GM04503 (cell line): ENCODE measurements at regions not wholly inside any gene's neighbourhood (a gene's known extent, or its start where the extent isn't known, plus 50 kb on each side); places are given as distances from the start of the nearest gene placed in this dataset.
A peak's percentile ranks its signal among the peaks of the same experiment; 100 is the strongest.
"Not testable (repeated sequence)": the region's sequence is repeated elsewhere in the genome, so short reads cannot be mapped to it uniquely, and the experiment has no call there.

ENCODE experiments used
- DNase-seq: peaks from one replicate; pipeline ENCODE4 v3.0.0-alpha.2; 2012; ENCODE audit warnings: low read depth

DNA sequence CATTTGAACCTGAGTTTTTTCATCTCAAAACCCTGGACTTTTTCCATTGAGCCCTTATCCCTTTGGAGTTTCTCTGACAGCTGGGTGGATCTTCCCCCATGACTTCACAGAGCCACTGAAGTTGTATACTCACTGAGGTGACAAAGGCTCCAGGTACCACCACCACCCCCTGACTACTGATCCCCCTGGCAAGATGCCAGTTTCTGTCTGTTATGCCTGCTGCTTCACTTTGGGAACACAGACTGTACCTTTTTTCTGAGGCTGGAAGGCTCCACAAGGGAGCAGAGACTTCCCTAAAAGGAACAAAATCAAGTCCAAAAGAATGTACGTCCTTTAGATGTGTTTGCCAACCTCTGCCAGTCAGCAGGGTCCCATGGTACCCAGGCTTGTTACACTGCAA, 160.3 kb upstream of the JADE1 start:
- no peak for DNase-seq

- no peak for DNase-seq
Observed at GRCh38 chr4:128648021-128648420, 161.5 kb upstream of the JADE1 start.

DNA sequence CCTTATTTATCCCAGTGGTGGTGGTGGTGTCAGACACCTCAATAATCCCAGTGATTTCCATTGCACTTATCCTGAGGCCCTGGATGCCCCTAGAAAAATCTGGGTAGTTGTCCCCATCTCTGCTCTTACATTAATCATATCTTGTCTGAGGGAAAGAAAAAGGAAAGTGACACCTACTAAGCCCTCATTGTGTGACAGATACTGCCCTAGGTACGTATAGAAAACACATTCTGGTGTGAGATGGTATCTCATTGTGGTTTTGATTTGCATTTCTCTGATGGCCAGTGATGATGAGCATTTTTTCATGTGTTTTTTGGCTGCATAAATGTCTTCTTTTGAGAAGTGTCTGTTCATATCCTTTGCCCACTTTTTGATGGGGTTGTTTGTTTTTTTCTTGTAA, 162.6 kb upstream of the JADE1 start:
- not testable (repeated sequence) for DNase-seq

- DNase-seq: not testable (repeated sequence)
Observed at GRCh38 chr4:128644693-128645654, 164.5 kb upstream of the JADE1 start.

- not testable (repeated sequence) for DNase-seq
Observed at GRCh38 chr4:128644107-128644506, 165.4 kb upstream of the JADE1 start.

DNA sequence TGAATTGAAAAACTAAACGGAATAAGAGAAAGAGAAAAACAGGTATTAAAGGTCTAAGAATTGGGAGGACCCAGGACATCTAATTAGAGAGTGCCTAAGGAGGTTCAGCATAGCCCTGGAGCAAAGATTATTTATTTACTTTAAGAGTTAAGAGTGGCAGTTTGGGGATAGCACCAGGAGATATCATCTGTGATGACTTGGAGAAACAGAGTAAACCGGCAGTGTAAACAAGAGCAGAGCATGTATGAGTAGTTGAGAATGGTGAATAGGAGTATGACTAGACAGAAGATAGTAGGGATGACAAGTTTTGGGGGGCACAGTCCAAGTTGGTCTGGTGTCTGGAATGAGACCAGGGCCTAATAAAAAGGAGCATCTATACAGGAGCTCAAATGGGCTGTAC, 167.9 kb upstream of the JADE1 start:
- DNase-seq: not testable (repeated sequence)

GRCh38 chr4:128639541-128640270, 169.8 kb upstream of the JADE1 start:
- DNase-seq: no peak

DNA sequence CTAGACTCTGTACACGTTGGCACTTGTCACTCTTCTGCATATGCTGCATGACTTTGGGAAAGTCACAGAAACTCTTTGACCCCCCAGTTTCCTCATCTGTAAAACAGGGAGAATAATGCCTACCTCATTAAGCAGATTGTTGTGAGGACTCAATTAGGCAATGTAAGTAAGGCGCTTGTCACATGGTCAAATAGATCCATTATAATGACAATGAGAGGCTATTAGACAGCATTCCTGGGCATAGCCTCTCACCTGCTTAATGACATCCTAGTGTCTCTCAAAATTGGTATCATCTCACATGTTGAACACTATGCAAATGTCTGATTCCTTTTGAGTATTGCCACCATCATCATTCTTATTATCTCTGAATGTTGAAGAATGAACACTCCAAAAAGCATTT, 172.6 kb upstream of the JADE1 start:
- no peak for DNase-seq

DNA sequence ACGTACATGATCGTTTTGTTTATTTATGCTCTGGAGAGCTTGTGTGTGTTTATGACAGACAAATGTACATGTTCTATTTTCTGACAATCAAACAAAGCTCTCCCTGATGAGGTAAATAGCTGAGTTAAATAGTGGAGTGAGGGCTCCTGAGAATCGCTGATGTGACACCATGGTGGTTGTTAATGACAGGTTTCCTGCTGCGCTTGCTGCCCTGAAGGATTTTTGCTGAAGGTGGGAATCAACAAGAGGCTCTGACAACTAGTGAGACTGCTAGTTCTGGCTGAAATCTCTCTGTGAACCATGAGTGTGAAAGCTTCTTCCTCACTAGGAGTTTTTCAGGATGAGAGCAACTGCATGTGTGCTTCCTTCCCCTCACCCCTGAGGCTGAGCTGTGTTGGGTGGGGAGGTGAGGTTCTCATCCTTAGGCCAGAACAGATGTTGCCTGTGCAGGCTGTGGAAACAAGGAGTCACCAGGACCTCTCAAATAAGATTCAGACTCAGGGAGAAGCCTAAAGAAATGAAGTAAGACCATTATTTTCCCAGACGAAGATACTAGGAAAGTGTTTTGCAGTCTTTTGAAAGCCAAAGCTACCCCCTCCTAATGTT, 173.4 kb upstream of the JADE1 start:
- no peak for DNase-seq

DNA sequence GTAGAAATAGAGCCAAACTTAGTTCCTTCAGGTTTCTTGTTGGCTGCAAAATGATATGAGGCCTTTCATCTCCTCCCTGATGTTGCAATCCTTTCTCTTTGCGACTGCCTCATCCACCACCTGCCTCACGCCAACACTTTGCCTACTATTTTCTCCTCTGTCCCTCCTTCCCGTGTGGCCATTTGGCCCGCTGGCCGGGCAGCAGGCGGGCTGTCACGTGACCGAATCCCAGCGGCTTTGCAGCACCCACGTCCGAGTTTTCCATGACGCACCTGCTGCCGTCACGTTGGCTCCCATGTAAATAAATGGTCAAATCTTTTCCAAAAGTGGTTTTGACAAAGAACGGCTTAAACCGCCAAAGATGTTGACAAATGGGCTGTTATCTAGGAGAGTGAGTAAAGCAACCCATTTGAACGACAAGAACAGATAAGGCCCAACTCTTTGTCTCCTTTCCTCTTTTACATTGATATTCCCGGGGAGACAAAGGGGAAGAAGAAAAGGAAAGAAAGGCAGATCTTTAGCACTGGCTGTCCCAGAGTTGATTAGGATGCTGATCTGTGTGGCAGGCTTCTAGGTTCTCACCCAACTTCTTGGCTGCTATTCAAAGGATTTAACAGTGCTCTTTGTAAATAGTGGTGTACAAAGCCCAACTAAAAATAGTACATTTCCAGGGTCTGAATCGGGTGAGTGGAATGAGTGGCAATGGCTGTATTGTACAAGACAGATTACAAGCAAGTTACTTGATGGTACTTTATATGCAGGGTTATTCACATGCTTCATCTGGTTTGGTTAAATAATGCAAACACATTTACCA, 174.2 kb upstream of the JADE1 start:
- DNase-seq: no peak

DNA sequence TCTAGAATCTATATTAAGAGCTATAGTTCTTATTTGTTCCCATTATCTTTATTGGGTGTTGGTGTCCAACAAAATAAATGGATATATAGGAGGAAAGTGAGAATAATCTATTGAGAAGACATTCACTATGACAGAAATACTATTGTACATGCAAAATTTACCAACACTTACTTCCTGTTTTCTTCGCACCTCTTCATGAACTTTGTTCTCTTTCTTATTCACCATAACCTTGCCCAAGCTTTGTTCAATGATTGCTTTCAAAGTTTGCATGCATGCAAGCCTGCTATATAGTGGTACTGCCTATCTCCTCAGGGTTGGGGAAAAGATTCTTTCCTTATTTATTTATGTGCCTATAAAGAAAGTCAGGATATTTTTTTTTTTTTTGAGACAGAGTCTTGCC, 176.4 kb upstream of the JADE1 start:
- no peak for DNase-seq

DNA sequence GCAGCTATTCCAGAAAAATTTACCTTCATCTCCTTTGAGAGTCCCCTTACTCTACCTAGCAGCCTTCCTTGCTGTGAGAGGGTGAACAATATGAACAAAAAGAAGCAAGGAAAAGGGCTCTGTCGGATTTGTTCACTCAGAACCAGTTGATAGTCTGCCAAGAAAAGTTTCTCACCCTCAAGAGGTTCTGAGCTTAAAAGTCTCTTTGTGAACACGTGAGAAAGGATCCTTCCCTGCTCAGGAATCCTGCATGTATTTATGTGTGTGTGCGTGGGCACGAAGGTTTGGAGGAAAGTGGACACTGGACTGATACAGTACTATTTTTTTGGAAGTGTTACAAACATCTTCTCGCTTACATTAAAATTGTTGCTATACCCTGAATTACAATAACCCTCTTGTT, 178.6 kb upstream of the JADE1 start:
- no peak for DNase-seq

DNA sequence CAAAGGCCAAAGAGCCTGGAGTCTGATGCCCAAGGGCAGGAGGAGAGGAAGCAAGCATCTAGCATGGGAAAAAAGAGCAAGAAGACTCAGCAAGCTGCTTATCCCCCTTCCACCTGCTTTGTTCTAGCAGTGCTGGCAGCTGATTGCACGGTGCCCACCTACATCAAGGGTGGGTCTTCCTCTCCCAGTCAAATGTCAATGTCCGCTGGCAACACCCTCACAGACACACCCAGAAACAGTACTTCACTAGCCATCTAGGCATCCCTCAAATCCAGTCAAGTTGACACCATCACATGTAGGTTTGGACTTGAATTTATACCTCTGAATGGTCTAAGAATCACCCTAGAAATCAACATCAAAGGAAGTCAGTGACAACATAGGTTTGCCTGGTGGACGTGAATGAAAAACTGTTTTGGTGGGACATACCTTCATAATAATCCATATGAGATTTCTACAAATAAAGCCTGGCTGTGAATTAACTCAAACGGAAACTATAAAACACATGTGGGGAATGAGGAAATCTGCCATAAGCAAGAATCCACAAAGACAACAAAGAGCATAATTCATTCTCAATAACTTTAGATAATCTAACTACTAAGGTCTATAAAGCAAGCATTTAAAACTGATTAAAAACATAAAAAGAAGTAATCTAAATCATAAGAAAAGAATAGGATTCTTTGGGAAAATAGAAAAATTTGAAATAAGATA, 185.8 kb upstream of the JADE1 start:
- DNase-seq: no peak

DNA sequence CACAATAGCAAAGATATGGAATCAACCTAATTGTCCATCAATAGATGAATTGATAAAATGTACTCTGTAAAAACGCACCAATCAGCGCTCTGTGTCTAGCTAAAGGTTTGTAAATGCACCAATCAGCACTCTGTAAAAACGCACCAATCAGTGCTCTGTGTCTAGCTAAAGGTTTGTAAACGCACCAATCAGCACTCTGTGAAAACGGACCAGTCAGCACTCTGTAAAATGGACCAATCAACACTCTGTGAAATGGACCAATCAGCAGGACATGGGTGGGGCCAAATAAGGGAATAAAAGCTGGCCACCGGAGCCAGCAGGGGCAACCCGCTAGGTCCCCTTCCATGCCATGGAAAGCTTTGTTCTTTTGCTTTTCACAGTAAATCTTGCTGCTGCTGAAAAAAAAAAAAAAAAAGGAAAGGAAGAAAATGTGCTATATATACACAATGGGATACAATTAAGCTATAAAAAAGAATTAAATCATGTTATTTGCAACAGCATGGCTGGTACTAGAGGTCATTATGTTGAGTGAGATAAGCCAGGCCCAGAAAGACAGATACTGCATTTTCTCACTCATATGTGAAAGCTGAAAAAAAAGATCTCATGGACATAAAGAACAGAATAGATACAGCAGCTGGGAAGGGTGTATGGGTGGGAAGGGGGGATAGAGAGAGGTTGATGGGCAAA, 189.1 kb upstream of the JADE1 start:
- DNase-seq: not testable (repeated sequence)

DNA sequence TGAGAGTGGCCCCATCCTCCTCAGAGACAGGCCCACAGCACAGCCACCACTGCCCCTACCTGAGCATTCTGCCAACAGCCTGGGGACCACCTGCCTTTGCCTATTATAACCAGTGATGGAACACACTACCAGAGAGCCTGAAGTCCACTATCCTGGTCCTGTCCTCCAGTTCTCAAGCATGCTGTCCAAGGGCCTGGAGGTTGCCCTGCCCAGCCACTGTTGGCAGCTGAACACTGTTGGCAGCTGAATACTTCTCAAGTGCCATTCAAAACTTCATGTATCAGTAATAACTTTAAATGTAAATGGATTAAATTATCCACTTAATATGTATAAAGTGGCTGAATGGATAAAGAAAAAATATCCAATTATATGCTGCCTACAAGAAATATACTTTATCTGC, 194.3 kb upstream of the JADE1 start:
- DNase-seq: no peak

GRCh38 chr4:128608006-128608405, 201.5 kb upstream of the JADE1 start:
- no peak for DNase-seq

- DNase-seq: peak; percentile 19
Observed at GRCh38 chr4:128606173-128606572, 203.3 kb upstream of the JADE1 start.

GRCh38 chr4:128604840-128605239, 204.7 kb upstream of the JADE1 start:
- no peak for DNase-seq

DNA sequence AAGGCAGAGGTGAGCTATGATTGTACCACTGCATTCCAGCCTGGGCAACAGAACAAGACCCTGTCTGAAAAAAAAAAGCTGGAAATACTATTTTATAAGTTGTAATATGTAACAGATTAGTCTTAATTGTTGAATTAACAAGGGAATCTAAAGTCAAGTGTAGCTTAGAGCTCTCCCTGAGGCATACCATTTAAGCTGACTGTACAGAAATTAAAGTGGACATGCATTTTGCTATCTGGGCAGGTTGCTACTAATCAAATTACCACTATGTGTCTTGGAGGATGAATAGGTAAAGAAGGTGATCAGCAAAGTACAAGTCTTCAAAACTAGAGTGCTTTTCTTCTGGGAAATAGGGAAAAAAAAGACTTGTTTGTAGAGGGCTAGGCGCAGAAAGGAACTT, 205.3 kb upstream of the JADE1 start:
- no peak for DNase-seq

GRCh38 chr4:128603081-128603480, 206.4 kb upstream of the JADE1 start:
- DNase-seq: no peak
